Loucy (cell line): ENCODE measurements at regions not wholly inside any gene's neighbourhood (a gene's known extent, or its start where the extent isn't known, plus 50 kb on each side); places are given as distances from the start of the nearest gene placed in this dataset.

ENCODE experiments used
- H2AFZ ChIP-seq: fragments of 200-600 bp; sonication (generic); 2 replicates; pipeline ENCODE4 v1.6.0; 2016; ENCODE audit warnings: antibody characterized with exemption, mild to moderate bottlenecking, low read length, moderate library complexity
- H3F3A ChIP-seq: fragments of 200-600 bp; 2 replicates; pipeline ENCODE4 v1.6.0; 2016; ENCODE audit warnings: antibody characterized with exemption, low read depth, mild to moderate bottlenecking
- H3K27me3 ChIP-seq: fragments of 200-600 bp; sonication (generic); 2 replicates; pipeline ENCODE4 v1.6.1; 2014; ENCODE audit warnings: low read length, mild to moderate bottlenecking; ENCODE audit not compliant: insufficient read depth, poor library complexity, severe bottlenecking
- H3K36me3 ChIP-seq: fragments of 200-600 bp; sonication (generic); 2 replicates; pipeline ENCODE4 v1.6.1; 2016; ENCODE audit warnings: low read length; ENCODE audit not compliant: insufficient read depth
- H3K4me1 ChIP-seq: fragments of 200-600 bp; sonication (generic); 2 replicates; pipeline ENCODE4 v1.5.1; 2014; ENCODE audit warnings: low read length, mild to moderate bottlenecking; ENCODE audit not compliant: insufficient read depth, poor library complexity, severe bottlenecking
- H3K4me2 ChIP-seq: fragments of 200-600 bp; sonication (generic); 2 replicates; pipeline ENCODE4 v1.6.0; 2014; ENCODE audit warnings: antibody characterized with exemption, low read length, low read depth, mild to moderate bottlenecking; ENCODE audit not compliant: poor library complexity, severe bottlenecking
- H3K4me3 ChIP-seq: fragments of 200-600 bp; sonication (generic); 2 replicates; pipeline ENCODE4 v1.5.1; 2014; ENCODE audit warnings: low read length, mild to moderate bottlenecking, mixed read lengths; ENCODE audit not compliant: poor library complexity, severe bottlenecking
- H3K79me2 ChIP-seq: fragments of 200-600 bp; sonication (generic); 2 replicates; pipeline ENCODE4 v1.6.1; 2014; ENCODE audit warnings: low read length; ENCODE audit not compliant: insufficient read depth
- H3K9ac ChIP-seq: fragments of 200-600 bp; sonication (generic); 2 replicates; pipeline ENCODE4 v1.6.0; 2014; ENCODE audit warnings: mild to moderate bottlenecking, low read depth, low read length, moderate library complexity; ENCODE audit not compliant: poor library complexity, severe bottlenecking
- H3K9me2 ChIP-seq: fragments of 200-600 bp; sonication (generic); replicated peaks from 2 replicates; pipeline ENCODE4 v1.6.1; 2016; ENCODE audit warnings: low read depth, low read length, mixed read lengths
- H3K9me3 ChIP-seq: fragments of 200-600 bp; sonication (generic); 2 replicates; pipeline ENCODE4 v1.6.1; 2014; ENCODE audit warnings: mild to moderate bottlenecking, antibody characterized with exemption, low read length, low read depth; ENCODE audit not compliant: insufficient read depth
- H4K20me1 ChIP-seq: fragments of 200-600 bp; sonication (generic); 2 replicates; pipeline ENCODE4 v1.6.0; 2014; ENCODE audit warnings: antibody characterized with exemption, low read length, mild to moderate bottlenecking; ENCODE audit not compliant: insufficient read depth, poor library complexity, severe bottlenecking
- EZH2phosphoT487 ChIP-seq: fragments of 200-600 bp; IDR thresholded peaks from 2 replicates; pipeline ENCODE4 v1.6.1; 2018; ENCODE audit warnings: antibody characterized with exemption, mild to moderate bottlenecking, moderate library complexity, borderline replicate concordance
- TF ChIP-seq, protein P1 (sequence below): fragments of 200-600 bp; sonication (generic); conservative IDR thresholded peaks from 2 replicates; pipeline ENCODE4 v1.5.1; 2014; ENCODE audit warnings: mild to moderate bottlenecking, antibody characterized with exemption, low read length

GRCh38 chr12:123058481-123058880, 78.0 kb downstream of the ARL6IP4 start:
- no peaks in the 10 kb centered on the region for H3K36me3 ChIP-seq
- no peaks in the 10 kb centered on the region for H3K79me2 ChIP-seq
- H3K9ac ChIP-seq = no peak overlapping the region
- H2AFZ ChIP-seq = no peak overlapping the region
- no peak overlapping the region for H3K4me3 ChIP-seq
- H4K20me1 ChIP-seq = no peaks in the 10 kb centered on the region
- no peaks in the 10 kb centered on the region for H3K27me3 ChIP-seq
- no peaks in the 10 kb centered on the region for H3K9me3 ChIP-seq
- H3F3A ChIP-seq = no peaks in the 10 kb centered on the region
- TF ChIP-seq EZH2phosphoT487 = no peak
- TF ChIP-seq, protein P1, sequence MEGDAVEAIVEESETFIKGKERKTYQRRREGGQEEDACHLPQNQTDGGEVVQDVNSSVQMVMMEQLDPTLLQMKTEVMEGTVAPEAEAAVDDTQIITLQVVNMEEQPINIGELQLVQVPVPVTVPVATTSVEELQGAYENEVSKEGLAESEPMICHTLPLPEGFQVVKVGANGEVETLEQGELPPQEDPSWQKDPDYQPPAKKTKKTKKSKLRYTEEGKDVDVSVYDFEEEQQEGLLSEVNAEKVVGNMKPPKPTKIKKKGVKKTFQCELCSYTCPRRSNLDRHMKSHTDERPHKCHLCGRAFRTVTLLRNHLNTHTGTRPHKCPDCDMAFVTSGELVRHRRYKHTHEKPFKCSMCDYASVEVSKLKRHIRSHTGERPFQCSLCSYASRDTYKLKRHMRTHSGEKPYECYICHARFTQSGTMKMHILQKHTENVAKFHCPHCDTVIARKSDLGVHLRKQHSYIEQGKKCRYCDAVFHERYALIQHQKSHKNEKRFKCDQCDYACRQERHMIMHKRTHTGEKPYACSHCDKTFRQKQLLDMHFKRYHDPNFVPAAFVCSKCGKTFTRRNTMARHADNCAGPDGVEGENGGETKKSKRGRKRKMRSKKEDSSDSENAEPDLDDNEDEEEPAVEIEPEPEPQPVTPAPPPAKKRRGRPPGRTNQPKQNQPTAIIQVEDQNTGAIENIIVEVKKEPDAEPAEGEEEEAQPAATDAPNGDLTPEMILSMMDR = no peak
- H3K4me1 ChIP-seq = no peaks in the 10 kb centered on the region
- no peaks in the 10 kb centered on the region for H3K9me2 ChIP-seq
- no peak overlapping the region for H3K4me2 ChIP-seq

GRCh38 chr12:123057513-123058265, 77.2 kb downstream of the ARL6IP4 start:
- H4K20me1 ChIP-seq = no peaks in the 10 kb centered on the region

GRCh38 chr12:123056709-123057108, 76.2 kb downstream of the ARL6IP4 start:
- Histone ChIP-seq H3K9me3 (no peaks in the 10 kb centered on the region), H3K36me3 (no peaks in the 10 kb centered on the region), H3K4me1 (no peaks in the 10 kb centered on the region), H3K9me2 (no peaks in the 10 kb centered on the region), H3F3A (no peaks in the 10 kb centered on the region), H3K9ac (no peak overlapping the region), H3K4me3 (no peak overlapping the region), H2AFZ (no peak overlapping the region), H3K4me2 (no peak overlapping the region), H4K20me1 (no peaks in the 10 kb centered on the region), H3K79me2 (no peaks in the 10 kb centered on the region), H3K27me3 (no peaks in the 10 kb centered on the region)
- TF ChIP-seq, protein P1 = no peak
- no peak for TF ChIP-seq EZH2phosphoT487

More at GRCh38 chr12:123057513-123058265, 77.2 kb downstream of the ARL6IP4 start:
- H3K9ac ChIP-seq = no peak overlapping the region
- no peak overlapping the region for H2AFZ ChIP-seq
- H3K27me3 ChIP-seq = no peaks in the 10 kb centered on the region
- no peaks in the 10 kb centered on the region for H3K4me1 ChIP-seq
- no peaks in the 10 kb centered on the region for H3K9me3 ChIP-seq
- no peak overlapping the region for H3K4me3 ChIP-seq
- H3F3A ChIP-seq = no peaks in the 10 kb centered on the region
- no peaks in the 10 kb centered on the region for H3K79me2 ChIP-seq
- H3K4me2 ChIP-seq = no peak overlapping the region
- no peaks in the 10 kb centered on the region for H3K36me3 ChIP-seq
- H3K9me2 ChIP-seq = no peaks in the 10 kb centered on the region
- TF ChIP-seq EZH2phosphoT487 = no peak
- TF ChIP-seq, protein P1 = no peak
